ENCODE measurements at regions not wholly inside any gene's neighbourhood (a gene's known extent, or its start where the extent isn't known, plus 50 kb on each side); places are given as distances from the start of the nearest gene placed in this dataset.

DNA sequence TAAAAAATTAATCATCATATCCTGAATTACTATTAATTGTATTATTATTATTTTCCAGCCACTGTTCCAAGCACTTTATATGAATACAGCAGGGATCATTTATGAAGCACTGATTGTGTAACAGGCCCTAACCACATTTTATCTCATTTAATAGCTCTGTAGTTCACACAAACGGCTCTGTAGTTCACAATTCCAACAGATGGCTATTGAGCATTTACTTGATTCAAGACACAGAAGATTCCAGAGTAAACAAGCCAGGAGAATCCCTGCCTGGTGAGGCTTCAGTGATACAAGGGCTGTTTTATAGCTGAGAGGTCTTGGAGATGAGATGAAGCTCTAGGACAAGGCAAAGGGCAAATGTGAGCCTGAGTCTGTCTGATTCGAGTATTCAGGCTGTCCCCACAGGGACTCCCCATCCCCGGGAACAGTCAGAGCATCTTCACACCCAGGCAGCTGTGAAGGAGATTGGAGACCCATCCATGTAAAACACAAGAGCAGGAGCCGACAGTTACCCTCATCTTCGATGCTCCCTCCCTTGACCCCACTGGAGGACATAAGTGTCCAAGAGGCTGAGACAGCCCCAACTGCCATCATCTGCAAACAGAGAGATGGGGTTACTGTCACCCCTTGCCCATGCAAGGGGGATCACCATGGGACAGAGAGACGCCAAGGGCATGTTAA, 222.5 kb downstream of the MN1 start:
- no peak for TF ChIP-seq FOXP2 (optimal IDR thresholded peaks at IDR 0.05; ENCODE audit: borderline replicate concordance, extremely low read depth, extremely low read length, insufficient read depth)
- TF ChIP-seq TAF1 (IDR thresholded peaks at IDR 0.05; ENCODE audit: borderline replicate concordance, insufficient read depth, low read length): no peak
- TF ChIP-seq POLR2AphosphoS5 (IDR thresholded peaks at IDR 0.05; ENCODE audit: low read depth, low read length): no peak
- TF ChIP-seq, protein P1, sequence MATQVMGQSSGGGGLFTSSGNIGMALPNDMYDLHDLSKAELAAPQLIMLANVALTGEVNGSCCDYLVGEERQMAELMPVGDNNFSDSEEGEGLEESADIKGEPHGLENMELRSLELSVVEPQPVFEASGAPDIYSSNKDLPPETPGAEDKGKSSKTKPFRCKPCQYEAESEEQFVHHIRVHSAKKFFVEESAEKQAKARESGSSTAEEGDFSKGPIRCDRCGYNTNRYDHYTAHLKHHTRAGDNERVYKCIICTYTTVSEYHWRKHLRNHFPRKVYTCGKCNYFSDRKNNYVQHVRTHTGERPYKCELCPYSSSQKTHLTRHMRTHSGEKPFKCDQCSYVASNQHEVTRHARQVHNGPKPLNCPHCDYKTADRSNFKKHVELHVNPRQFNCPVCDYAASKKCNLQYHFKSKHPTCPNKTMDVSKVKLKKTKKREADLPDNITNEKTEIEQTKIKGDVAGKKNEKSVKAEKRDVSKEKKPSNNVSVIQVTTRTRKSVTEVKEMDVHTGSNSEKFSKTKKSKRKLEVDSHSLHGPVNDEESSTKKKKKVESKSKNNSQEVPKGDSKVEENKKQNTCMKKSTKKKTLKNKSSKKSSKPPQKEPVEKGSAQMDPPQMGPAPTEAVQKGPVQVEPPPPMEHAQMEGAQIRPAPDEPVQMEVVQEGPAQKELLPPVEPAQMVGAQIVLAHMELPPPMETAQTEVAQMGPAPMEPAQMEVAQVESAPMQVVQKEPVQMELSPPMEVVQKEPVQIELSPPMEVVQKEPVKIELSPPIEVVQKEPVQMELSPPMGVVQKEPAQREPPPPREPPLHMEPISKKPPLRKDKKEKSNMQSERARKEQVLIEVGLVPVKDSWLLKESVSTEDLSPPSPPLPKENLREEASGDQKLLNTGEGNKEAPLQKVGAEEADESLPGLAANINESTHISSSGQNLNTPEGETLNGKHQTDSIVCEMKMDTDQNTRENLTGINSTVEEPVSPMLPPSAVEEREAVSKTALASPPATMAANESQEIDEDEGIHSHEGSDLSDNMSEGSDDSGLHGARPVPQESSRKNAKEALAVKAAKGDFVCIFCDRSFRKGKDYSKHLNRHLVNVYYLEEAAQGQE (IDR thresholded peaks at IDR 0.05; ENCODE audit: insufficient read depth in 1 of 2, low read depth in 2 of 2, low read length in 2 of 2): no peak

Measured in PFSK-1 (cell line).